Sigmoid colon (tissue), 4 donors: ENCODE measurements at regions not wholly inside any gene's neighbourhood (a gene's known extent, or its start where the extent isn't known, plus 50 kb on each side); places are given as distances from the start of the nearest gene placed in this dataset.

Source experiments
- POLR2A ChIP-seq, 2 donors: fragments of 450-650 bp; IDR thresholded peaks; one replicate each; pipeline ENCODE4 v1.6.1; 2016; ENCODE audit warnings: antibody characterized with exemption in 2 of 2, mild to moderate bottlenecking in 2 of 2, moderate library complexity in 2 of 2
- POLR2AphosphoS5 ChIP-seq, 4 donors: sonication (generic); formaldehyde crosslinking; IDR thresholded peaks; one replicate each; pipeline ENCODE4 v1.6.1; 2017; ENCODE audit warnings: antibody characterized with exemption in 4 of 4
- TF ChIP-seq, protein P1 (sequence below), 4 experiments: fragments of 450-650 bp in 3 of 4; fragments of 200-600 bp in 1 of 4; IDR thresholded peaks; one replicate each; pipeline ENCODE4 v1.5.1; 2016 to 2019; ENCODE audit warnings: antibody characterized with exemption in 4 of 4, mild to moderate bottlenecking in 3 of 4, moderate library complexity in 2 of 4

DNA sequence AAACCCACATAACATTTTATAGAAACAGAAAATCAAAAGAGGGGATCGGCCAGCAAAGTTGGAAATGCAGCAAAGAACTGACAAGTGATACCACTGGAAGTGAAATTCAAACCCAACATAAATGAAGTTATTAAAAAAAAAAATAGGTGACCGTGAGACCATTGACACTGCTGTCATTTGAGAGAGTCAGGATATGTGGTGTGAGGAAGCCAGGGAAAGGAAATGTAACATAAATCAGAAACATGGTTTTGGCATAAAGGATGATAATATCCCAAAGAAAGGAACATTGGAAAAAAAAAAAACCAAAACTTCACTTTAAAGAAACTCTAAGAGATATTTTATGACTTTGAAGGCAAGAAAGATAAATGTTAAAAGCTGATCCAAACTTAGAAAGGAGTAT is 312.4 kb upstream of the PIK3R1 start:
- TF ChIP-seq, protein P1, sequence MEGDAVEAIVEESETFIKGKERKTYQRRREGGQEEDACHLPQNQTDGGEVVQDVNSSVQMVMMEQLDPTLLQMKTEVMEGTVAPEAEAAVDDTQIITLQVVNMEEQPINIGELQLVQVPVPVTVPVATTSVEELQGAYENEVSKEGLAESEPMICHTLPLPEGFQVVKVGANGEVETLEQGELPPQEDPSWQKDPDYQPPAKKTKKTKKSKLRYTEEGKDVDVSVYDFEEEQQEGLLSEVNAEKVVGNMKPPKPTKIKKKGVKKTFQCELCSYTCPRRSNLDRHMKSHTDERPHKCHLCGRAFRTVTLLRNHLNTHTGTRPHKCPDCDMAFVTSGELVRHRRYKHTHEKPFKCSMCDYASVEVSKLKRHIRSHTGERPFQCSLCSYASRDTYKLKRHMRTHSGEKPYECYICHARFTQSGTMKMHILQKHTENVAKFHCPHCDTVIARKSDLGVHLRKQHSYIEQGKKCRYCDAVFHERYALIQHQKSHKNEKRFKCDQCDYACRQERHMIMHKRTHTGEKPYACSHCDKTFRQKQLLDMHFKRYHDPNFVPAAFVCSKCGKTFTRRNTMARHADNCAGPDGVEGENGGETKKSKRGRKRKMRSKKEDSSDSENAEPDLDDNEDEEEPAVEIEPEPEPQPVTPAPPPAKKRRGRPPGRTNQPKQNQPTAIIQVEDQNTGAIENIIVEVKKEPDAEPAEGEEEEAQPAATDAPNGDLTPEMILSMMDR (IDR thresholded peaks at IDR 0.05) = no peak
- TF ChIP-seq POLR2A (IDR thresholded peaks at IDR 0.05) = no peak
- no peak for TF ChIP-seq POLR2AphosphoS5 (IDR thresholded peaks at IDR 0.05)
